ENCODE measurements at regions not wholly inside any gene's neighbourhood (a gene's known extent, or its start where the extent isn't known, plus 50 kb on each side); places are given as distances from the start of the nearest gene placed in this dataset.
A peak's percentile ranks its signal among the peaks of the same experiment; 100 is the strongest.

DNA sequence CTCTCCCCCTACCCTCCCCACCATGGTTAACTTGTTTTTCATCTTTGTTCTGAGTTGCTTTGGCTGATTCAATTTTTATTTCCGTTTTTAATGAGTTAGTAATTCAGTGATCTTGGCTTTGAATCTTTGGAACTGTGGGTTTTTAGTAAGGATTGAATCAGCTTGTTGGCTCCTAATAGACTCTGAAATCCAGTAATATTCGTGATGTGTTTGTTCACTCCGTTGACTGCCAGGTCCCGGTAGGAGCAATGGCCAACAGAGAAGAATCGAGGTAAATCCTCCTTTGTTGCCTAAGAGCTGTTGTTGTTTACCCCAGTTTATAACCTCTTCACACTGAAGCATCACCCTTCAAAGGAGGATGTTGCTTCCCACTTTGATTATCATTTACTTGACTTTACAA is 92.7 kb downstream of the PCSK1 start:
- DNase-seq, result no peak

GRCh38 chr5:96339862-96340261 is 93.2 kb downstream of the PCSK1 start:
- no peak for DNase-seq

GRCh38 chr5:96338624-96339415 is 94.2 kb downstream of the PCSK1 start:
- DNase-seq, result no peak

- DNase-seq, result no peak
Observed at GRCh38 chr5:96338091-96338490, 95.0 kb downstream of the PCSK1 start.

DNA sequence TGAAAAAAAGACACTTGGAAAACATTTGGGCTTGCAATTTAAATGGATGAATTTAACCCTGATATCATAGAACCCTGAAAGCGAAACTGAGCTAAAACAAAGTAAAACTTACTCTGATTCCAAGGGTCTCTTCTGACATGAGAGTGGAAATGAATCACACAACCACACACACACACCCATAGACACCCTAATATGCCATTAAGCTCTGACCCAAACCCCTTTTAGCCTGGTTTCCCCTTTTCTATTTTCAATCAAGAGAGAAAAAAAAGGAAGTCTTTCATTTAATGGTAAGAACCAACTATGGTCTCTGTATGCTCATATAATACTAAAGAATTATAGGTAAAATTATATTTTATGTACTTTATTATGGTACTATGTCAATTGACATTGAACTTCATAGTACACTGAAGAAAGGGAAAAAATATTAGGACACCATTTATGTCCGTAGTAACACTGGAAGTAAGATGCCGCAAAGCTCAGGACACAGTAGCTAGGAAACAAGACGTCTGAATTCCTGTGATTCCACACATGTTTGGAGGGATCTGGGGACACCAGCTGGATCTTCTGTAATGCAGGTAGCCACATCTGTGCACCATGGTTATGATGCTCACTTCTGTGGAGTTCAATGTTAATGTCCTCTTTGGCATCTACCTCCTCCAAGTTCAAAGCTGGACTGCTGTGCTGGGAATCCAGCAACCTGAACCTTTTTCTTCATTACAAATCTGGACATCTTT is 95.8 kb downstream of the PCSK1 start:
- DNase-seq, result no peak

GRCh38 chr5:96336351-96336985 is 96.6 kb downstream of the PCSK1 start:
- DNase-seq, result peak; percentile 72

DNA sequence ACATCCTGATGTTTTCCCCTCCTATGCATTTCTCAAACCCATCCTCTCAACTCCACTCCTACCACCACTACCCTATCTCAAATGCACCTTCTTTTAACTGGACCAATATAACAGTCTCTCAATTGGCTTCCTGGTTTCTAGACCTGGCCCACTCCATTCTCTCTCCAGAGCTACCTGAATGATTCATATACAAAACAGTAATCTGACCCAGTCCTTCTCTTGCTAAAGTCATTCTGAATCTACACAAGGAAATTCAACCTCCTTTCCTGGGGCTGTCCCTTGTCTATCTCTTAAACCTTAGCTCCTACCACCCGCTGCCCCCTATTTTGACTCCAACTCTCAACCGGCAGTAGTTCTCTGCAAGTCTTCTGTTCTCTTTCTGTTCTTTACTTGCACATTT is 97.2 kb downstream of the PCSK1 start:
- no peak for DNase-seq

- no peak for DNase-seq
Observed at GRCh38 chr5:96333391-96333790, 99.7 kb downstream of the PCSK1 start.

DNA sequence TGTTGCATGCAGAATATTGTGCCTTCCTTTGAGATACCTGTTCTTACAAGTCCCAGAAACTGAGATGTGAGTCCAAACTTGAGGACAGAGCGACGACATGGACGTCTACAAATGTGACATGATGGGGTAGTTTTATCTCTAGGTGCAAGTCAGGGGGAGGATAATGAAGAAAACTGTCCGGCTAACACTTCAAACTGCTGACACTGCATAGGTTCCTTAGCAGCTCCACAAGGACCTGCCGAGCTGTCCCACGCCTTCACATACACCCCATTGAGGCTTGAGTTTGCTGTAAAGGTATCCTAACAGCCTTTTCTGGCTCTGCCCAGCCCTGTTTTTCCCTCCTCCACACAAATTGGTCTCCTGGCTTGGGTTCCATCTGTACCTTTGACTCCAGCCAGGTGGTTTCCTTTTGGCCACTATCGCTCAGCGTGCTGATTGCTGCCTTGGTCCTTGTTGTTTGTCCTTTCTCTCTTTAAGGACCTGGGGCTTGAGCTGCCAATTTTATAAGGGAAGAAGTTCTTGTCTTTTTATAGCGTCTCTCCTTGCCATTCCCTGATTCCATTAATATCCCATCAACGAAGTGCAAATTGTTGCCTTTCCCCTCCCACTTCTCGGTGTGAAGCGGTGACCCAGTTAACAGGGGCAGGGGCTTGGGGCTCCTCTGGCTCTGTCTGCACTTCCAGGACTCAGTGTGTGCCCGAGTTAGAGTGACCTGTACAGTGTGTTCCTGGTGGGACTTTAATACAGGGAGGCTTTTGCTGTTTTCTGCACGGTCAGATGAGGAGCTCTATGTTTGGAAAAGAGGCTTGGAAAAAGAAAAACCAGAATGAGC is 100.3 kb downstream of the PCSK1 start:
- no peak for DNase-seq

- no peak for DNase-seq
Observed at GRCh38 chr5:96331681-96332361, 101.2 kb downstream of the PCSK1 start.

GRCh38 chr5:96331210-96331609 is 101.8 kb downstream of the PCSK1 start:
- DNase-seq, result no peak

- DNase-seq, result no peak
Observed at GRCh38 chr5:96330530-96331140, 102.4 kb downstream of the PCSK1 start.

GRCh38 chr5:96329886-96330529 is 103.0 kb downstream of the PCSK1 start:
- no peak for DNase-seq

DNA sequence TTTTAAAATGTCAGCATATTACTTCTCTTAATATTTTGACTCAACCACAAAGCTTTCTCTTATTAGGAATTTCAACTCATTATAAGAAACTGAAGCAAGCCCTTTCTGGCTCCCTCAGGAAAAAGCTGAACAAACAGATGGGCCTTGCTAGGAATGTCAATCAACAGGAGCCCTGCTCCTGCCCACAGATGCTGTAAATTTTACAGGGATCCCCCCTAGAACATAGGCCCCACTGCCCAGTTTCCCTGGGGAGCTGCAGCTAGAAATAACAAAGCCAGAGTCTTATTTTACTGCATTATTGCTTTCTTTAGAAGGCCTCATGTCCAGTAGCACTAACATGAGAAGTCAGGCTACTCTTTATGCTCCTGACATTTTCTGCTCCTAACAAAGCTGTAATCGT is 103.8 kb downstream of the PCSK1 start:
- no peak for DNase-seq

DNA sequence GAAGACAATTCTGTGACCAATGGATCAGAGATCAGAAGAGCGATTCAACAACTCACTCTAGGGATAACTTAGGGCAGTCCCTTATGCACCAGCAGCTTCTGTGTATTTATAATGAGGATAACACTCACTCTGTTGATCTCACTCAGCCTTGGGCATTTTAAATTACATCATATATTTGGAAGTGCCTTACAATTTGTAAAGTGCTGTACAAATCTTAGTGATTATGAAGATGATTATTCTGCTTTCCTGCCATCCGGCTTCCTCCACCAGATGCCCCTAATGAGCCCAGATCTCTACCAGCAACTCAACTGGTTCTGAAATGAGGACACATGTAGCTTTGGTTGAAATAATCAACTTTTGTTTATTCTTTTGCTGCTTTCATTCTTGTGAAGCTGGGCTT is 105.3 kb downstream of the PCSK1 start:
- no peak for DNase-seq

GRCh38 chr5:96326902-96327301 is 106.1 kb downstream of the PCSK1 start:
- no peak for DNase-seq

- no peak for DNase-seq
Observed at GRCh38 chr5:96324708-96325107, 108.3 kb downstream of the PCSK1 start.

- DNase-seq, result no peak
Observed at GRCh38 chr5:96322865-96323264, 110.2 kb downstream of the PCSK1 start.

DNA sequence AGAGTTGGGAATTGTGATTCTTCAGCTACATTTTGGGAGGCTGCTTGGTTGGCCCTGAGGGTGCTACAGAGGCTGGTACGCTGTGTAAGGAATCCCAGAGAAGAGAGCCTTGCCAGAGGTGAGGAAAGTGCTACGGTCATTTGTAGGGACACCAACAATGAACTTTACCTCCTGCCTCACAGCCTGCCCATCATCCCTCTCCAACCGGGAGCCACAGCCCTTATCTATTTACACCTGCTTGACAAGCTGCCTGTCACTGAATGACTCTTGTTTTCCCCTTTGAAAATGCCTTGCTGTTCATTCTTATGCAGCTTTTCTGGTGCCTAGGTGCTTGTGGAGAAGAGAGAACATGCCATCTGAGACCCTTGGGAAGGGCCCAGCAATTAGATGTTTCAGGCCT is 110.8 kb downstream of the PCSK1 start:
- DNase-seq, result no peak

DNA sequence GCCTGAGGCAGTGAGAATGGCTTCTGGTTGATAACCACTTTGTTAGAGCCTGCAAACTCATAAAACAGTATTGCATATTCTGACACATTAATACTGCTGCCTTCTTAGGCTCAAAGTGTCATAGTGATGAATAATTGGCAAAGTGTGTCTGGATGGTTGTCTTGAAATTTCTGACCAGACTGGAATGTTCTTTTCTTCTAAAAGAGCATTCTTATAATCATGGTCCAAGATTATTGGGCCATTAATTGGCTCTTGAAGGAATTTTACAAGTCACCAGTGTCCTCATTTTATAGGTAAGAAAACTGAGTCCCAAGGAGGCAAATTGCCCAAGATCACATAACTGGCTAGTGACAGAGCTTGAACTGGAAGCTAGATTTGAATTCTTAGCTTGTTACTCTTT is 111.7 kb downstream of the PCSK1 start:
- DNase-seq, result no peak

DNA sequence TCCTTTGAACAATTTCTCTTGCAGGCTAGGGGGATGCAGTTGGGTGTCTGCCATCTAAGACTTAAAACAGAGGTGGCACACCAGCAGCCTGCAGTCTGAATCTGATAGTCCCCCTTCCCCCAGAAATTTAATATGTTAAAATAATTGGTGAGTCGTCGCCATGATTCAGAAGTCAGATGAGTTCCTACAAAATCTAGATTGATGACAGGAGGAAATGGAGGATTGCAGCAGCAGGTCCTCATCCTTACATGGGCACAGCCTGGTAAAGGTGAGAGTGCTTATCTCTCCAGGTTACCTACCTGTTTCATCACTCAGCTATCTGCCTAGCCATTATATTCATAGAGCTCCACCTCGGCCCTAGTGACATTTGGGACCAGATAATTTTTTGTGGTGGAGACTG is 112.3 kb downstream of the PCSK1 start:
- no peak for DNase-seq

All from SHP77 treated with DMSO at 0.1 percent for 48 hours (cell line).